ENCODE measurements at regions not wholly inside any gene's neighbourhood (a gene's known extent, or its start where the extent isn't known, plus 50 kb on each side); places are given as distances from the start of the nearest gene placed in this dataset.
"Not testable (repeated sequence)": the region's sequence is repeated elsewhere in the genome, so short reads cannot be mapped to it uniquely, and the experiment has no call there.

- DNase-seq (ENCODE audit: low read depth in 3 of 3) = no peak
Measured at GRCh38 chr11:93902921-93903320, 52.5 kb upstream of the VSTM5 start.

DNA sequence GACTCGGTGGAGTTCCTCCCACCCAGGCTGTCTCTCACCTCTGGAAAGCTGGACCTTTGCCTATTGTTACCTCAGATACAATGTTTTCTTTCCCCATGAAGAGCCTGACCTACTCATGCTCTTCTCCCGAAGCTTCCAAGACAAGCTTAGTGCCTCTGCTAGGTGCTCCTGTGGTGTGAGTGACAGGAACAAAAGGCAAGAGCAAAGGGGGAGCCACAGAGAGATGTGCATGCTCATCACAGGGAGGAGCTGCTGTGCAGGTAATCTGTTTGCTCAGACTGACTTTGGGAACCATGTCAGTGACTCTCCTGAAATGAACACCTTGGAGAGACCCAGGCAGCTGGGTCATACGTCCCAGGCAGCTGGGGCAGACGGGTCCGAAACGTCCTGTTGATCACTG, 53.6 kb upstream of the VSTM5 start:
- DNase-seq (ENCODE audit: low read depth in 3 of 3) = no peak

- DNase-seq (ENCODE audit: low read depth in 3 of 3) = no peak
Measured at GRCh38 chr11:93904716-93905115, 54.3 kb upstream of the VSTM5 start.

GRCh38 chr11:93905384-93905783, 55.0 kb upstream of the VSTM5 start:
- DNase-seq (ENCODE audit: low read depth in 3 of 3) = no peak

DNA sequence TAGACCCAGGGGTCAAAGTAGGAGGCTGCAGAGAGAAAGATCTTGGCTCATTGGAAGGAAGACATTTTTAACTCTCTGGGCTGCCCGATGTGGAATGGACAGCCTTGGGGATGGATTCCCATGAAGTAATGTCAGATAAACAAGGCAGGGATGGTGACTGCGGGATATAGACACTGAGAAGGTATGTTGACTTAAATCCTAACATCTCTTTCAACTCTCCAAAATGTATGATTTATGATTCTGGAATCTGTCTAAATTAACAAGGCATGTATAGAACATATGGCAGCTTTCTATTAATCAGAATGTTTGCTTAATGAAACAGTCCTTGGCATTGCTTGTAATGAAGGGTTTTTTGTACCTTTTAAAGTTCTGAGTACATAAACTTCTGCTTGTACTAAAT, 56.1 kb upstream of the VSTM5 start:
- no peak for DNase-seq (ENCODE audit: low read depth in 3 of 3)

GRCh38 chr11:93907901-93908300, 57.5 kb upstream of the VSTM5 start:
- no peak for DNase-seq (ENCODE audit: low read depth in 3 of 3)

GRCh38 chr11:93908689-93909088, 58.3 kb upstream of the VSTM5 start:
- no peak for DNase-seq (ENCODE audit: low read depth in 3 of 3)

GRCh38 chr11:93917673-93918072, 67.3 kb upstream of the VSTM5 start:
- no peak for DNase-seq (ENCODE audit: low read depth in 3 of 3)

DNA sequence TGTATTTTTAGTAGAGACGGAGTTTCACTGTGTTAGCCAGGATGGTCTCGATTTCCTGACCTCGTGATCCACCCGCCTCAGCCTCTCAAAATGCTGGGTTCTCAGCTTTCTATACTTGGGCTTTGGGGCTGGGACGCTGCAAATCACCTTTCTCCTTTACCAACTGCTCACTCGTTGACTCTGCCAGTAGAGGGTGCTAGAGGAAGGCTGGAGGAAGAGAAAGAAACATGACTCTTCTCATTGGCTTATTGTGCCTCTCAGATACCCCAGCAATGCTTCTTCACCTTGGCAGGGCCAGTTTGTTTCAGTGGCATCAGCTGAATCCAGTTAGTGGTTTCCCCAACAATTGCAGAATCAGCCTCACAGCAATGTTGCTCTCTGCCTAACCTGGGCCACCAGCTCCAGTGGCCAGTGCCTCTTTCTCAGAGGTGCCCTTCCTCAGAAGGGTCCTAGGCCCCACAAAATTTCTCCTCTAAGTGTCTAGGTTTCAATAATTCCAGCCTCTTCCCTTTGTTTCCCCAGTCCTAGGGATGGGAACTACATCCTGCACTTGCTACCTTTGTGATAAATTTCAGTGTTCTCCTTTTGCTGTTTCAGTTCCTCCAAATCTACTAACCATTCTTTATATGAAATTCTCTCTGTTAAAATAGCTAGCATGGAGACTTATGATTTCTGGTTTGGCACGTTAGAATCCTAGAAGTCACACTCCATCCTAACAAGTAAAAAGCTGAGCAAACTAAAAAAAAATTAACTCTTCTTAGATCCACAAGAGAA, 71.5 kb upstream of the VSTM5 start:
- peak in 1 of 3 donors; percentile 13 for DNase-seq (ENCODE audit: low read depth in 3 of 3)

DNA sequence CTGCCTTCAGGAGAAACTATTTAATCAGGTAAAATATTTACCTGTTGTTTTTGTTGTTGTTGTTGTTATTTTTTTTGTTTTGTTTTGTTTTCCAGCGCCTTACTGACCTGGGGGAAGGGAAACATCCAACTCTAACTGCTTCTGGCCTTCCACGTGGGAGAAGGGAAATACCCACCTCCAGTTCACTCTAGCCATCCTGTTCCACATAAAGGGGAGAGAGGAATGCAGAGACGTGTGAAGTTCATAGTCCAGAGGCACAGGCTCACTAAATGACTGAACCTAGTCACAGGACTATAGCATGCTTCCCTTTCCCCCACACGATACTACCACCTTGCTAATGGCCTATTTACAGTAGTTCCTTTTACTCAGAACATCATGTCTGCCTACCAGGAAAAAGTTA, 72.4 kb upstream of the VSTM5 start:
- DNase-seq (ENCODE audit: low read depth in 3 of 3) = no peak

- not testable (repeated sequence) for DNase-seq (ENCODE audit: low read depth in 3 of 3)
Measured at GRCh38 chr11:93926099-93926498, 75.7 kb upstream of the VSTM5 start.

- no peak for DNase-seq (ENCODE audit: low read depth in 3 of 3)
Measured at GRCh38 chr11:93929407-93929806, 79.0 kb upstream of the VSTM5 start.

GRCh38 chr11:93933230-93933629, 82.8 kb upstream of the VSTM5 start:
- DNase-seq (ENCODE audit: low read depth in 3 of 3) = no peak

DNA sequence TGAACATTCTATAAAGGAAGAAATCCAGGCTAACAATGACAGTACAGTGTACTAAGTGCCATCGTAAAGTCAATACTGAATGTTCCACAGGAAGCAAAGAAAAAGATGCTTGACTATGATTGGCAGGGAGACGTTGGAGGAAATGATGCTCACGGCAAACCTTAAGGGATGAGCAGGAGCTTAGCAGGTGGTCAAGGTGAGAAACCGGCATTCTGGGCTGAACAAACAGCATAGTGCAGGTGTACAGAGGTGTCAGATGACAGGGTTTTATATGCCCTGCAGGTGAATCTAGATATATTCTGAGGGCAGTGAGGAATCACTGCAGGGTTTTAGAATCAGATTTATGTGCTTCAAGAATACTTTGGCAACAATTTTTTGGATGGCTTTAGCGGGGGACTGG, 85.3 kb upstream of the HEPHL1 start:
- DNase-seq (ENCODE audit: low read depth in 3 of 3) = no peak

DNA sequence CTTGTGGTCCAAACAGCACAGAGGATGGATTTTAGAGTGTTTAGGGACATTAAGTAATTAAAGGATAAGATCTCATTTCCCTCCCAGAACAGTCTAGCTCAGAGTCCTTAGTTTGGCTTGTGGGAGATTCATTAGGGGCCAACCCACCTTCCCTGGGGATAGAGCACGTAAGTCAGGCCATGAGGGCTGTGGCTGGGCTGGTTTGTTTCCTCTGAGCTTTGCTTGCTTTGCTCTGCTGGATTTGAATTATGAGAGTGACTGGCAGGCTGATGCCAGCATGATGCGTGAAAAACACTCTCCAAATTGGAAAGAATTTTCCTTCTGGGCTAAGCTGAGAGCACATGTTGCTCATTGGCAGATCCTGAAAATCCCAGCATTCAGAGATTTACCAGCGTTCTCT, 84.7 kb upstream of the HEPHL1 start:
- no peak for DNase-seq (ENCODE audit: low read depth in 3 of 3)

DNA sequence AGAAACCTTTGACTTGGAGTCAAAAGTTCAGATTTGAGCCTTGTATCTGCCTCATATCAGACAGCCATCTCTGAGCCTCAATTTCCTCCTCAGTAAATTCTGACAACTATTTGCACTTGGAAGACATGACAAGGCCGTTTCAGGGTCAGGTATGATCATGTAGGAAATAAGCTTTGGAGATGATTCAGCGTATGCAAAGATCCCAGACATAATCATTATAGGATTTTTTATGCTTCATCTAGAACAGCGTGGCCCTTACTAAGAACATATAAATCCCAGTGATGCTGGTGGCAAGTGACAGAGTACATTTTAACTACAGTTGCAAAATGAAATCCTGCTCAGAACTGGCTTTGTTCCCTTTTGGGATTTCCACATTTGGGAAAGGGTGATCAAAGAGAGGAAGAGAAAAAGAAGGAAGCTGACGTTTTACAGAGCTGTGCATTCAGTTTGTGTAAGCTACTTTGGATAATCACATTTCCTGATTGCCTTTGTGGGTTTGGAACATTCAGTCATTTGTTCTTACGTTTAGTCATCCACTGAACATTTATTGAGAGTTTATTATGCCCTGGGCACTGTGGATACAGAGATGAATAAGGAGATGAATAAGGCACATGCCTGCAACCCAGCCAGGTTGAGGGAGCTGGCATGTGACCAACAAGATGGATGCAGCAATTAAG, 81.9 kb upstream of the HEPHL1 start:
- no peak for DNase-seq (ENCODE audit: low read depth in 3 of 3)

DNA sequence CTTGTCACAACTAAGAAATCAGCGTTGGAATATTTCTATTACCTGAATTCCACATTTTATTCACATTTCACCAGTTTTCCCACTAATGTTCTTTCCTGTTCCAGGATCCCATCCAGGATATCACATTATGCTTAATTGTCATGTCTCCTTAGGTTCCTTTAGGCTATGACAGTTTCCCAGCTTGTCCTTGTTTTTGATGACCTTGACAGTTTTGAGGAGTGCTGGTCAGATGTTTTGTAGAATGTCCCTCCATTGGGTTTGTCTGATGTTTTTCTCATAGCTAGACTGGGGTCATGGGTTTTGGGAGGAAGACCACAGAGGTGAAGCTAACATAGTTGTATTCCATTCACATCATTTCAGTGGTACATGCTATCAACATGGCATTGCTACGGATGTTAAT, 80.8 kb upstream of the HEPHL1 start:
- DNase-seq (ENCODE audit: low read depth in 3 of 3) = no peak

DNA sequence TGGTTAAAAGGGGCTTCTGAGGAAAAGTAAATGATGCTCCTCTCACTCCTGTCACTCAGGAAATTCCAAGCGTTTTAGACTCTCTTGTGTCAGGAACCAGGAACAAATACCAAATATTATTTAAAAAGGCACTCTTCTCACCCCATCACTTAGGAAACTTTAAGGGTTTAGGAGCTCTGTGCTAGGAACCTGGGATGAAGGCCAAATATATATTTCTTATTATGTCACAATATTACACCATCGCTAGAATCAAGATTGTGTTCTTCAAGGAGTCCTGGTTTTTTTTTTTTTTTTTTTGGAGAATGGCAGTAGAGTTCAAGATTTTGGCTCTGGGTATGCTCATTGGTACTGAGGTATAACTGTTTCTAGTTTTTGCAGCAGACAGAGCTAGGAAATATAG, 79.0 kb upstream of the HEPHL1 start:
- DNase-seq (ENCODE audit: low read depth in 3 of 3) = no peak

DNA sequence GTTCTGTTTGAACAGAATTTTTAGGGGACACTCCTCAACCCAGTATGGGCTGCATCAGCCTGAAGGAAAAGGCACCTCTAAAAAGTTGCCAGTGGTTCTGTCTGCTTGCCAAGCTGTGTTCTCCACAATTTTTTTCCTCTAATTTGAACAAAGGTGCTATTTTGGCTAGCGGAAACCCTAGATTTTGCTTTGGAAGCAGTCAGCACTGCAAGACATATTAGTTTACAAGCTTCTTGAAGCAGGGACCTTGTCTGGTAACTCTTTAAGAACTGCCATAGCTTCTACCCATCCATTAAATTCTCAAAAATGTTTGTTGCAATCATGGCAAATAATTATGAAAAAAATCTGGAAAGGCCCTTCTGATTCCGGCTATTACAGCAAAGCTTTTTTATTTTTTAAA, 75.6 kb upstream of the HEPHL1 start:
- DNase-seq (ENCODE audit: low read depth in 3 of 3) = no peak

GRCh38 chr11:93952082-93952780, 68.9 kb upstream of the HEPHL1 start:
- DNase-seq (ENCODE audit: low read depth in 3 of 3) = no peak

DNA sequence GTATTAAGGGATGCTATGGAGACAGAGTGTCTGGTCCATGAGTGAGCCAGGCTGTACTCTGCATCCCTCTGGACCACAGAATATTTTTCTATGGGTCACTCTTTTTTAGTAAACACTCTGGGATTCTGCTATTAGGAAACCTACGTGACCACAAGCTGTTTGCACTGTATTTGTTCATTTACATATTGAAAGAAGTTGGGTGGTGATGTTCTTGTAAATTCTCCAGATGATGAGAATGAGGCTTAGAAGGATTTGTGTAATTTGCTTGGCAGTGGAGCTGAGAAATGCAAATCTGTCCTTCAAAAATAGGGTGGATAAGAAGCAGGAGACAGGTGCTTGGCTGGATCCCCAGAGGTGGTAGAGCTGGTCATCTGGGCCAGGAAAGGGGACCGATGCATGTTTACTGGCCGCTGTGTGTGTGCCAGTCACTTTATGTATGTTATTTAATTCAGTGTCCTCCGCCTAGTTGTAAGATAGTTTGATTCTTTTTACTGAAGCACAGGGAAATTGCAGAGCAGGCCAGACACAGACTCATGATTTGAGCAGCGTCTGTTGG, 63.7 kb upstream of the HEPHL1 start:
- DNase-seq (ENCODE audit: low read depth in 3 of 3) = no peak

GRCh38 chr11:93958991-93959390, 62.2 kb upstream of the HEPHL1 start:
- no peak for DNase-seq (ENCODE audit: low read depth in 3 of 3)

- no peak for DNase-seq (ENCODE audit: low read depth in 3 of 3)
Measured at GRCh38 chr11:93959663-93960062, 61.5 kb upstream of the HEPHL1 start.
